Stomach smooth muscle (tissue), 2 donors: ENCODE measurements at regions not wholly inside any gene's neighbourhood (a gene's known extent, or its start where the extent isn't known, plus 50 kb on each side); places are given as distances from the start of the nearest gene placed in this dataset.
A peak's percentile ranks its signal among the peaks of the same experiment; 100 is the strongest.

ENCODE experiments used
- H3K27ac ChIP-seq: one replicate; pipeline ENCODE4 v1.7.0; 2013; ENCODE audit warnings: mild to moderate bottlenecking, low read length, inconsistent platforms
- H3K27me3 ChIP-seq, 2 donors: one replicate each; pipeline ENCODE4 v1.7.0; 2013; ENCODE audit warnings: low read length in 2 of 2; ENCODE audit not compliant: insufficient read depth in 2 of 2, control insufficient read depth in 1 of 2
- H3K36me3 ChIP-seq, 2 donors: one replicate each; pipeline ENCODE4 v1.7.0; 2013; ENCODE audit warnings: low read length in 2 of 2; ENCODE audit not compliant: control insufficient read depth in 2 of 2, insufficient read depth in 2 of 2
- H3K4me1 ChIP-seq: one replicate; pipeline ENCODE4 v1.7.0; 2013; ENCODE audit warnings: low read length; ENCODE audit not compliant: control insufficient read depth, insufficient read depth
- H3K4me3 ChIP-seq, 2 donors: one replicate each; pipeline ENCODE4 v1.7.0; 2013; ENCODE audit warnings: low read length in 2 of 2
- H3K9ac ChIP-seq, 2 donors: one replicate each; pipeline ENCODE4 v1.7.0; 2013; ENCODE audit warnings: low read length in 2 of 2, mild to moderate bottlenecking in 1 of 2
- H3K9me3 ChIP-seq, 2 donors: one replicate each; pipeline ENCODE4 v1.7.0; 2013; ENCODE audit warnings: low read length in 2 of 2; ENCODE audit not compliant: control insufficient read depth in 2 of 2
- donor health status: healthy.
- donor health status: Pancreatic carcinoma.

- Histone ChIP-seq H3K27me3 (no peaks in the 10 kb centered on the region), H3K4me3 (no peak overlapping the region), H3K9ac (no peak overlapping the region)
Observed at GRCh38 chr7:42761486-42761885, 150.4 kb downstream of the C7orf25 start.

GRCh38 chr7:42758124-42758523 is 153.7 kb downstream of the C7orf25 start:
- peaks cover 3% of the 10 kb centered on the region for H3K4me1 ChIP-seq
- no peaks in the 10 kb centered on the region for H3K27me3 ChIP-seq
- H3K4me3 ChIP-seq: no peak overlapping the region
- H3K9ac ChIP-seq: no peak overlapping the region
- no peaks in the 10 kb centered on the region for H3K36me3 ChIP-seq
- no peak overlapping the region for H3K27ac ChIP-seq
- H3K9me3 ChIP-seq: peaks cover 0 to 2% of the 10 kb centered on the region in 2 donors

More at GRCh38 chr7:42761486-42761885, 150.4 kb downstream of the C7orf25 start:
- Histone ChIP-seq H3K27ac (no peak overlapping the region), H3K9me3 (peaks cover 0 to 2% of the 10 kb centered on the region in 2 donors), H3K4me1 (no peaks in the 10 kb centered on the region), H3K36me3 (no peaks in the 10 kb centered on the region)

- Histone ChIP-seq H3K9ac (no peak overlapping the region), H3K27ac (no peak overlapping the region), H3K9me3 (peaks cover 0 to 2% of the 10 kb centered on the region in 2 donors), H3K27me3 (no peaks in the 10 kb centered on the region), H3K4me3 (no peak overlapping the region), H3K4me1 (peaks cover 5% of the 10 kb centered on the region), H3K36me3 (no peaks in the 10 kb centered on the region)
Observed at GRCh38 chr7:42756841-42757240, 155.0 kb downstream of the C7orf25 start.

GRCh38 chr7:42753811-42754363 is 158.0 kb downstream of the C7orf25 start:
- Histone ChIP-seq H3K4me3 (no peak overlapping the region), H3K27ac (no peak overlapping the region), H3K9ac (no peak overlapping the region), H3K9me3 (peaks cover 0 to 2% of the 10 kb centered on the region in 2 donors), H3K4me1 (peaks cover 5% of the 10 kb centered on the region), H3K36me3 (no peaks in the 10 kb centered on the region), H3K27me3 (no peaks in the 10 kb centered on the region)

GRCh38 chr7:42753367-42753766 is 158.5 kb downstream of the C7orf25 start:
- no peaks in the 10 kb centered on the region for H3K27me3 ChIP-seq
- H3K4me3 ChIP-seq: no peak overlapping the region
- H3K4me1 ChIP-seq: peaks cover 5% of the 10 kb centered on the region
- no peaks in the 10 kb centered on the region for H3K9me3 ChIP-seq
- peak overlapping the region; percentile 3 for H3K27ac ChIP-seq
- no peaks in the 10 kb centered on the region for H3K36me3 ChIP-seq
- H3K9ac ChIP-seq: no peak overlapping the region

GRCh38 chr7:42750172-42750571 is 161.7 kb downstream of the C7orf25 start:
- Histone ChIP-seq H3K4me3 (no peak overlapping the region), H3K9me3 (no peaks in the 10 kb centered on the region), H3K27ac (no peak overlapping the region), H3K27me3 (no peaks in the 10 kb centered on the region), H3K9ac (no peak overlapping the region), H3K4me1 (peaks cover 5% of the 10 kb centered on the region), H3K36me3 (no peaks in the 10 kb centered on the region)

GRCh38 chr7:42747044-42747443 is 164.8 kb downstream of the C7orf25 start:
- Histone ChIP-seq H3K36me3 (no peaks in the 10 kb centered on the region), H3K9me3 (no peaks in the 10 kb centered on the region), H3K9ac (no peak overlapping the region), H3K27me3 (no peaks in the 10 kb centered on the region), H3K4me1 (peaks cover 4% of the 10 kb centered on the region), H3K27ac (no peak overlapping the region), H3K4me3 (no peak overlapping the region)

- Histone ChIP-seq H3K4me1 (peaks cover 4% of the 10 kb centered on the region), H3K4me3 (no peak overlapping the region), H3K9ac (no peak overlapping the region), H3K9me3 (no peaks in the 10 kb centered on the region), H3K27me3 (no peaks in the 10 kb centered on the region), H3K36me3 (no peaks in the 10 kb centered on the region), H3K27ac (no peak overlapping the region)
Observed at GRCh38 chr7:42746214-42746613, 165.7 kb downstream of the C7orf25 start.

- Histone ChIP-seq H3K27ac (no peak overlapping the region), H3K9ac (no peak overlapping the region), H3K27me3 (no peaks in the 10 kb centered on the region), H3K4me1 (peaks cover 4% of the 10 kb centered on the region), H3K36me3 (no peaks in the 10 kb centered on the region), H3K9me3 (no peaks in the 10 kb centered on the region), H3K4me3 (no peak overlapping the region)
Observed at GRCh38 chr7:42745357-42746059, 166.4 kb downstream of the C7orf25 start.

- Histone ChIP-seq H3K9me3 (no peaks in the 10 kb centered on the region), H3K36me3 (no peaks in the 10 kb centered on the region)
Observed at GRCh38 chr7:42744746-42745145, 167.1 kb downstream of the C7orf25 start.

More at GRCh38 chr7:42744746-42745145, 167.1 kb downstream of the C7orf25 start:
- no peaks in the 10 kb centered on the region for H3K27me3 ChIP-seq
- no peak overlapping the region for H3K27ac ChIP-seq
- H3K4me1 ChIP-seq: peaks cover 4% of the 10 kb centered on the region
- H3K4me3 ChIP-seq: no peak overlapping the region
- H3K9ac ChIP-seq: no peak overlapping the region
